RWPE2 (cell line): ENCODE measurements at regions not wholly inside any gene's neighbourhood (a gene's known extent, or its start where the extent isn't known, plus 50 kb on each side); places are given as distances from the start of the nearest gene placed in this dataset.

Source experiments
- ATAC-seq: fragments of 200-7000 bp; cut with Tn5 transposase; 3 replicates; pipeline ENCODE4 v1.9.1; 2021; ENCODE audit warnings: low read depth
- DNase-seq: peaks from one replicate; pipeline ENCODE4 v3.0.0-alpha.2; 2020; ENCODE audit warnings: low spot score
- H3K27ac ChIP-seq: fragments of 450-650 bp; 2 replicates; pipeline ENCODE4 v1.5.1; 2017; ENCODE audit warnings: mild to moderate bottlenecking; ENCODE audit not compliant: poor library complexity, severe bottlenecking
- H3K27me3 ChIP-seq: fragments of 250-450 bp; sonication (Bioruptor Pico); 2 replicates; pipeline ENCODE4 v1.5.1; 2021; ENCODE audit warnings: mild to moderate bottlenecking, moderate library complexity; ENCODE audit not compliant: insufficient read depth, poor library complexity, severe bottlenecking
- H3K36me3 ChIP-seq: fragments of 250-450 bp; sonication (Bioruptor Pico); 2 replicates; pipeline ENCODE4 v1.5.1; 2020; ENCODE audit warnings: low read depth, mild to moderate bottlenecking, moderate library complexity
- H3K4me1 ChIP-seq: fragments of 250-450 bp; sonication (Bioruptor Pico); 2 replicates; pipeline ENCODE4 v1.5.1; 2021; ENCODE audit warnings: mild to moderate bottlenecking, moderate library complexity; ENCODE audit not compliant: insufficient read depth, poor library complexity, severe bottlenecking
- H3K4me3 ChIP-seq: fragments of 250-450 bp; sonication (Bioruptor Pico); 2 replicates; pipeline ENCODE4 v1.5.1; 2021; ENCODE audit warnings: mild to moderate bottlenecking, moderate library complexity; ENCODE audit not compliant: severe bottlenecking
- H3K9me3 ChIP-seq: fragments of 250-450 bp; sonication (Bioruptor Pico); 2 replicates; pipeline ENCODE4 v1.5.1; 2021; ENCODE audit warnings: mild to moderate bottlenecking, moderate library complexity; ENCODE audit not compliant: severe bottlenecking
- TF ChIP-seq, protein P1 (sequence below): fragments of 450-650 bp; IDR thresholded peaks from one replicate; pipeline ENCODE4 v1.5.1; 2017; ENCODE audit warnings: mild to moderate bottlenecking, moderate library complexity; ENCODE audit not compliant: poor library complexity, severe bottlenecking

- ATAC-seq (no peak), DNase-seq (no peak)
- Histone ChIP-seq H3K9me3 (no peaks in the 10 kb centered on the region), H3K4me1 (no peaks in the 10 kb centered on the region), H3K36me3 (no peaks in the 10 kb centered on the region), H3K27me3 (no peaks in the 10 kb centered on the region), H3K27ac (no peak overlapping the region), H3K4me3 (no peak overlapping the region)
- TF ChIP-seq, protein P1, sequence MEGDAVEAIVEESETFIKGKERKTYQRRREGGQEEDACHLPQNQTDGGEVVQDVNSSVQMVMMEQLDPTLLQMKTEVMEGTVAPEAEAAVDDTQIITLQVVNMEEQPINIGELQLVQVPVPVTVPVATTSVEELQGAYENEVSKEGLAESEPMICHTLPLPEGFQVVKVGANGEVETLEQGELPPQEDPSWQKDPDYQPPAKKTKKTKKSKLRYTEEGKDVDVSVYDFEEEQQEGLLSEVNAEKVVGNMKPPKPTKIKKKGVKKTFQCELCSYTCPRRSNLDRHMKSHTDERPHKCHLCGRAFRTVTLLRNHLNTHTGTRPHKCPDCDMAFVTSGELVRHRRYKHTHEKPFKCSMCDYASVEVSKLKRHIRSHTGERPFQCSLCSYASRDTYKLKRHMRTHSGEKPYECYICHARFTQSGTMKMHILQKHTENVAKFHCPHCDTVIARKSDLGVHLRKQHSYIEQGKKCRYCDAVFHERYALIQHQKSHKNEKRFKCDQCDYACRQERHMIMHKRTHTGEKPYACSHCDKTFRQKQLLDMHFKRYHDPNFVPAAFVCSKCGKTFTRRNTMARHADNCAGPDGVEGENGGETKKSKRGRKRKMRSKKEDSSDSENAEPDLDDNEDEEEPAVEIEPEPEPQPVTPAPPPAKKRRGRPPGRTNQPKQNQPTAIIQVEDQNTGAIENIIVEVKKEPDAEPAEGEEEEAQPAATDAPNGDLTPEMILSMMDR, result no peak
These were observed 96.2 kb upstream of the PLCL2 start for GRCh38 chr3:16788440-16789056.

GRCh38 chr3:16789344-16790120, 95.2 kb upstream of the PLCL2 start:
- ATAC-seq (no peak), DNase-seq (no peak)
- Histone ChIP-seq H3K36me3 (no peaks in the 10 kb centered on the region), H3K27ac (no peak overlapping the region), H3K4me1 (no peaks in the 10 kb centered on the region), H3K4me3 (no peak overlapping the region), H3K27me3 (no peaks in the 10 kb centered on the region), H3K9me3 (no peaks in the 10 kb centered on the region)
- TF ChIP-seq, protein P1, result no peak

DNA sequence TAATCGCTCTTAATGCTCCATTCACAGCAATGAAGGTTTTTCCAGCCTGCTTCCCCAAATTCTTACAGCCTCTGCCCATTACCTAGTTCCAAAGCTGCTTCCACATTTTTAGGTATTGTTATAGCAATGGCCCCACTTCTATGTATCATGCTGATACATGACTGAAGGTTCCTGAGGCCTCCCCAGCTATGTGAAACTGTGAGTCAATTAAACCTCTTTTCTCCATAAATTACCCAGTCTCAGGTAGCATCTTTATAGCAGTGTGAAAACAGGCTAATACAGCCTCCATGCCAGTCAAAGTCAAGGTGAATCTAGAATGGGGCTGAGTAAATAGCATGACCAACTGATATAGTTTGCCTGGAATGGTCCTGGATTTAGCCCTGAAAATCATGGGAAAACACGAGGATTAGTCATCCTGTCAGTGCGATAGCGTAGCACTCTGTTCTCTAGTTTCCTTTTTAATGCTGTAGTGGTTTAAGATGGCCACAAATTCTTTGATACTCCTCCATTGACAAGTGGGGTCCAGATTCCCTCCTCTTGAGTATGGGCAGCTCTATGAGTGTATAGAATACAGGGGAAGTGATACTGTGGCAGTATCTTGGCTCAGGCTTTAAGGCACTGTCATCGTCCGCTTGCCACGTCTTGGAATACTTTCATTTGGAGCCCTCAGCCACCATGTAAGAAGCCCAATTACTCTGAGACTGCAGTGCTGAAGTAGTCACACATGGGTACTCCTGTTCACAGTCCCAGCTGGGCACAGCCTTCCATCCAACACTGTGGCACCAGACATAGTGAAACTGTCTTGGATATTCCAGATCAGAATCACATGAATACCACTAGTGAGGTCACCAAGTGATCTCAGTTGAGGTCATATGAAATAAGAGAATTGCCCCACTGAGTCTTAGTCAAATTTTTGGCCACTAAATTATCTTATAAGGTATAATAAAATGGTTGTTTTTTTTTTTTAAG, 94.0 kb upstream of the PLCL2 start:
- Histone ChIP-seq H3K36me3 (no peaks in the 10 kb centered on the region), H3K27ac (no peak overlapping the region), H3K9me3 (no peaks in the 10 kb centered on the region), H3K27me3 (no peaks in the 10 kb centered on the region), H3K4me1 (no peaks in the 10 kb centered on the region), H3K4me3 (no peak overlapping the region)
- DNase-seq (no peak), ATAC-seq (no peak)
- TF ChIP-seq, protein P1, result no peak

DNA sequence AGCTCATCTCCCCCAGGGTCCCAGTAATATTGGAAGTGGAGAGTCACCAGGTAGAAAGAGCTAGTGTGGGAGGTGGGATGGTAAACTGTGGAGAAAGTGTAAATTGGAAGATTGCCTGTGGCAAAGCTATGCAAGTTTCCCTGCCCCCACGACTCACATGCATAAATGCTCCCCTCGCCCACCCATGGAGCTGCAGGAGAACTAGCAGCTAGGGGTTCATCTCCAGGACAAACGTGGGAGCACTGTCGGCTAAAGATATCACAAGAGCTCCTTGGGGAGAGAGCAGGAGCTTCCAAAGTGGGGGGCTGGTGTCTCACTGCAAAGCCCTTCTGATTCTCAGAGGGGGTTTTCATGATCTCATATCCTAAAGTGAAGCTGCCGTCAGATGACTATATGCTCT, 91.4 kb upstream of the PLCL2 start:
- TF ChIP-seq, protein P1, result no peak
- no peak for DNase-seq
- H3K4me3 ChIP-seq, result no peak overlapping the region
- H3K4me1 ChIP-seq, result no peaks in the 10 kb centered on the region
- H3K27me3 ChIP-seq, result no peaks in the 10 kb centered on the region
- H3K27ac ChIP-seq, result no peak overlapping the region
- no peak for ATAC-seq
- H3K9me3 ChIP-seq, result no peaks in the 10 kb centered on the region
- H3K36me3 ChIP-seq, result no peaks in the 10 kb centered on the region
